HFF-Myc (cell line): ENCODE measurements at regions not wholly inside any gene's neighbourhood (a gene's known extent, or its start where the extent isn't known, plus 50 kb on each side); places are given as distances from the start of the nearest gene placed in this dataset.

Source experiments
- DNase-seq: peaks from one replicate; pipeline ENCODE4 v3.0.0-alpha.2; 2011; ENCODE audit warnings: low read depth; ENCODE audit errors: extremely low read depth
- H3K4me3 ChIP-seq: replicated peaks from 2 replicates; pipeline ENCODE4 v1.5.1; 2011; ENCODE audit warnings: low read depth, mild to moderate bottlenecking, control low read depth, low read length
- CTCF ChIP-seq: IDR thresholded peaks from 2 replicates; pipeline ENCODE4 v1.5.1; 2012; ENCODE audit warnings: mild to moderate bottlenecking, low read depth, low read length, control low read depth; ENCODE audit errors: missing control alignments

- no peak for TF ChIP-seq CTCF
- no peak for DNase-seq
- H3K4me3 ChIP-seq: no peak overlapping the region
Measured at GRCh38 chrX:10360116-10360515, 203.3 kb downstream of the CLCN4 start.

- no peak for TF ChIP-seq CTCF
- H3K4me3 ChIP-seq: no peak overlapping the region
- no peak for DNase-seq
Measured at GRCh38 chrX:10365532-10366265, 208.9 kb downstream of the CLCN4 start.

- no peak overlapping the region for H3K4me3 ChIP-seq
- no peak for TF ChIP-seq CTCF
- no peak for DNase-seq
Measured at GRCh38 chrX:10367406-10367805, 210.6 kb downstream of the CLCN4 start.

- H3K4me3 ChIP-seq: no peak overlapping the region
- TF ChIP-seq CTCF: no peak
Measured at GRCh38 chrX:10370976-10371375, 214.2 kb downstream of the CLCN4 start.

GRCh38 chrX:10377427-10377826 is 220.7 kb downstream of the CLCN4 start:
- TF ChIP-seq CTCF: no peak
- H3K4me3 ChIP-seq: no peak overlapping the region
- no peak for DNase-seq

More at GRCh38 chrX:10370976-10371375, 214.2 kb downstream of the CLCN4 start:
- no peak for DNase-seq

GRCh38 chrX:10379878-10380277 is 223.1 kb downstream of the CLCN4 start:
- DNase-seq: no peak
- no peak overlapping the region for H3K4me3 ChIP-seq
- TF ChIP-seq CTCF: no peak

GRCh38 chrX:10380300-10380699 is 223.5 kb downstream of the CLCN4 start:
- H3K4me3 ChIP-seq: no peak overlapping the region
- no peak for DNase-seq
- no peak for TF ChIP-seq CTCF
